Esophagus squamous epithelium (tissue), 4 donors: ENCODE measurements at regions not wholly inside any gene's neighbourhood (a gene's known extent, or its start where the extent isn't known, plus 50 kb on each side); places are given as distances from the start of the nearest gene placed in this dataset.

Experiments
- POLR2A ChIP-seq, 4 donors: fragments of 450-650 bp; IDR thresholded peaks; one replicate each; pipeline ENCODE4 v1.6.1; 2017; ENCODE audit warnings: antibody characterized with exemption in 4 of 4, mild to moderate bottlenecking in 4 of 4, moderate library complexity in 3 of 4
- TF ChIP-seq, protein P1 (sequence below), 6 experiments: fragments of 450-650 bp in 4 of 6; fragments of 200-600 bp in 2 of 6; sonication (generic) in 2 of 6; IDR thresholded peaks; one replicate each; pipeline ENCODE4 v1.5.1; 2016 to 2019; ENCODE audit warnings: antibody characterized with exemption in 6 of 6, mild to moderate bottlenecking in 4 of 6, moderate library complexity in 4 of 6

DNA sequence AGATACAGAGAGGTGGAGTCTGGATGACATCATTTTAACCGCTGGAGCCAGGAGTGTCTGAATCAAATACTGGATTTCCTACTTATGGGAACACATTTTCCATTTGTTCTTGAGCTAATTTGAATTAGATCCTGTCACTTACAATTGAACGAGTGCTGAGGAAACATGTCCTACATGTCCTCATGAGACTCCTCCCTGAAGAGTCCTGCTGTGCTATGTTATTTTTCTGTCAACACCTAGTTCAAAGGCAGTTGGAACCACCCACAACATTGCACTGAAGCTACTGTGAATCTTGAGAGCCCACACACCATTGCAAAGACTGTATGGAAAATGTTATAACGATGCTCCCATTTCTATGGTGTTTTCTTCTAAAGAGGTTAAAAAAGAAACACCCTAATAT is 123.5 kb upstream of the CRBN start:
- TF ChIP-seq, protein P1, sequence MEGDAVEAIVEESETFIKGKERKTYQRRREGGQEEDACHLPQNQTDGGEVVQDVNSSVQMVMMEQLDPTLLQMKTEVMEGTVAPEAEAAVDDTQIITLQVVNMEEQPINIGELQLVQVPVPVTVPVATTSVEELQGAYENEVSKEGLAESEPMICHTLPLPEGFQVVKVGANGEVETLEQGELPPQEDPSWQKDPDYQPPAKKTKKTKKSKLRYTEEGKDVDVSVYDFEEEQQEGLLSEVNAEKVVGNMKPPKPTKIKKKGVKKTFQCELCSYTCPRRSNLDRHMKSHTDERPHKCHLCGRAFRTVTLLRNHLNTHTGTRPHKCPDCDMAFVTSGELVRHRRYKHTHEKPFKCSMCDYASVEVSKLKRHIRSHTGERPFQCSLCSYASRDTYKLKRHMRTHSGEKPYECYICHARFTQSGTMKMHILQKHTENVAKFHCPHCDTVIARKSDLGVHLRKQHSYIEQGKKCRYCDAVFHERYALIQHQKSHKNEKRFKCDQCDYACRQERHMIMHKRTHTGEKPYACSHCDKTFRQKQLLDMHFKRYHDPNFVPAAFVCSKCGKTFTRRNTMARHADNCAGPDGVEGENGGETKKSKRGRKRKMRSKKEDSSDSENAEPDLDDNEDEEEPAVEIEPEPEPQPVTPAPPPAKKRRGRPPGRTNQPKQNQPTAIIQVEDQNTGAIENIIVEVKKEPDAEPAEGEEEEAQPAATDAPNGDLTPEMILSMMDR (IDR thresholded peaks at IDR 0.05), result no peak
- TF ChIP-seq POLR2A (IDR thresholded peaks at IDR 0.05), result no peak
